SU-DHL-6 (cell line): ENCODE measurements at regions not wholly inside any gene's neighbourhood (a gene's known extent, or its start where the extent isn't known, plus 50 kb on each side); places are given as distances from the start of the nearest gene placed in this dataset.

Experiments
- EZH2phosphoT487 ChIP-seq: fragments of 200-600 bp; sonication (generic), shearing (Covaris generic); conservative IDR thresholded peaks from 2 replicates; pipeline ENCODE4 v1.6.1; 2018; ENCODE audit warnings: mild to moderate bottlenecking, antibody characterized with exemption, low read length, moderate library complexity, mixed read lengths
- TF ChIP-seq, protein P1 (sequence below): fragments of 200-600 bp; sonication (generic); IDR thresholded peaks from one replicate; pipeline ENCODE4 v1.5.1; 2017; ENCODE audit warnings: antibody characterized with exemption, mild to moderate bottlenecking, low read length, moderate library complexity; ENCODE audit not compliant: insufficient read depth, poor library complexity, severe bottlenecking

DNA sequence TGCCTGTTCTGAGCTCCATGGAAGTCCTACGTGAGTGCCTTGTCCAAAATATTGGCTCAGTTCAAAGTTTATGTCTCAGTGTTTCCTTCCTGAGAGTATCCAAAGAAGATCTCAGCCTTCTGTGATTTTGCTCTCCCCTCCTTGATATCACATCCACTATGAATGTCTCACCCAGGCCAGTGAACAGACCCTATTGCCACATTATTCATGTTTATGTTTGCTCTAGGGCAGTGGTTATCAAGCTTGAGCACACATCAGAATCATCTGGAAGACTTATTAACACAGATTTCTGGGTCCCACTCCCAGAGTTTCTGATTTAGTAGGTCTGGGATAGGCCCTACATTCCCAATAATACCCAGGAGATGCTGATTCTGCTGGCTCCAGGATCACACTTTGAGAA is 145.0 kb upstream of the FGGY start:
- TF ChIP-seq, protein P1, sequence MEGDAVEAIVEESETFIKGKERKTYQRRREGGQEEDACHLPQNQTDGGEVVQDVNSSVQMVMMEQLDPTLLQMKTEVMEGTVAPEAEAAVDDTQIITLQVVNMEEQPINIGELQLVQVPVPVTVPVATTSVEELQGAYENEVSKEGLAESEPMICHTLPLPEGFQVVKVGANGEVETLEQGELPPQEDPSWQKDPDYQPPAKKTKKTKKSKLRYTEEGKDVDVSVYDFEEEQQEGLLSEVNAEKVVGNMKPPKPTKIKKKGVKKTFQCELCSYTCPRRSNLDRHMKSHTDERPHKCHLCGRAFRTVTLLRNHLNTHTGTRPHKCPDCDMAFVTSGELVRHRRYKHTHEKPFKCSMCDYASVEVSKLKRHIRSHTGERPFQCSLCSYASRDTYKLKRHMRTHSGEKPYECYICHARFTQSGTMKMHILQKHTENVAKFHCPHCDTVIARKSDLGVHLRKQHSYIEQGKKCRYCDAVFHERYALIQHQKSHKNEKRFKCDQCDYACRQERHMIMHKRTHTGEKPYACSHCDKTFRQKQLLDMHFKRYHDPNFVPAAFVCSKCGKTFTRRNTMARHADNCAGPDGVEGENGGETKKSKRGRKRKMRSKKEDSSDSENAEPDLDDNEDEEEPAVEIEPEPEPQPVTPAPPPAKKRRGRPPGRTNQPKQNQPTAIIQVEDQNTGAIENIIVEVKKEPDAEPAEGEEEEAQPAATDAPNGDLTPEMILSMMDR: no peak
- no peak for TF ChIP-seq EZH2phosphoT487
